SK-N-SH (cell line): ENCODE measurements at regions not wholly inside any gene's neighbourhood (a gene's known extent, or its start where the extent isn't known, plus 50 kb on each side); places are given as distances from the start of the nearest gene placed in this dataset.
A peak's percentile ranks its signal among the peaks of the same experiment; 100 is the strongest.

Experiments used
- CTCF ChIA-PET: fragments of 300-600, 350-600 bp; formaldehyde crosslinking; extraction: SDS; loops from one replicate; lab custom pipeline; 2021; lab: Yijun Ruan, JAX
- POLR2A ChIA-PET: fragments of 350-600 bp; sonication (Branson Sonifier 250); formaldehyde crosslinking; extraction: SDS; loops from one replicate; lab custom pipeline; 2020; ENCODE audit warnings: antibody characterized with exemption, inconsistent platforms; lab: Yijun Ruan, JAX
- DNase-seq: peaks from one replicate; pipeline ENCODE4 v3.0.0; 2012
- H2AFZ ChIP-seq: fragments of 200-600 bp; sonication (generic); 2 replicates; pipeline ENCODE4 v1.8.1; 2016; ENCODE audit warnings: antibody characterized with exemption, mild to moderate bottlenecking, low read depth
- H3F3A ChIP-seq: fragments of 200-600 bp; sonication (generic); replicated peaks from 2 replicates; pipeline ENCODE3; 2016; ENCODE audit warnings: antibody characterized with exemption, mild to moderate bottlenecking; ENCODE audit not compliant: insufficient read depth
- H3K27ac ChIP-seq, 2 experiments: fragments of 200-500 bp in 1 of 2; fragments of 200-600 bp in 1 of 2; sonication (Bioruptor generic) in 1 of 2; sonication (generic), shearing (Covaris generic) in 1 of 2; 2 replicates each; pipeline versions ENCODE4 v1.5.1 to v1.6.1; 2014 to 2016; ENCODE audit warnings: low read depth in 2 of 2, inconsistent platforms in 1 of 2, low read length in 1 of 2, mild to moderate bottlenecking in 1 of 2, mixed read lengths in 1 of 2
- H3K27me3 ChIP-seq: fragments of 200-600 bp; sonication (generic), shearing (Covaris generic); 2 replicates; pipeline ENCODE4 v1.6.1; 2016; ENCODE audit warnings: mixed run types; ENCODE audit not compliant: insufficient read depth
- H3K36me3 ChIP-seq, 2 experiments: fragments of 200-500 bp in 1 of 2; fragments of 200-600 bp in 1 of 2; sonication (Bioruptor generic) in 1 of 2; sonication (generic) in 1 of 2; replicated peaks in 1 of 2; 2 replicates each; pipeline versions ENCODE3 to v1.5.1; 2014 to 2016; ENCODE audit warnings: low read length in 1 of 2, mild to moderate bottlenecking in 1 of 2; ENCODE audit not compliant: insufficient read depth in 2 of 2, control insufficient read depth in 1 of 2
- H3K4me1 ChIP-seq, 2 experiments: fragments of 200-500 bp in 1 of 2; fragments of 200-600 bp in 1 of 2; sonication (Bioruptor generic) in 1 of 2; sonication (generic), shearing (Covaris generic) in 1 of 2; 2 replicates each; pipeline versions ENCODE4 v1.5.1 to v1.6.1; 2014 to 2016; ENCODE audit warnings: low read depth in 1 of 2, low read length in 1 of 2, mixed run types in 1 of 2; ENCODE audit not compliant: insufficient read depth in 2 of 2, control insufficient read depth in 1 of 2
- H3K4me2 ChIP-seq: fragments of 200-600 bp; sonication (generic), shearing (Covaris generic); 2 replicates; pipeline ENCODE4 v1.6.1; 2017; ENCODE audit warnings: mixed run types
- H3K4me3 ChIP-seq, 2 experiments: fragments of 200-500 bp in 1 of 2; fragments of 200-600 bp in 1 of 2; sonication (Bioruptor generic) in 1 of 2; sonication (generic), shearing (Covaris generic) in 1 of 2; 2 replicates each; pipeline versions ENCODE4 v1.5.1 to v1.8.1; 2014 to 2016; ENCODE audit warnings: low read depth in 2 of 2, inconsistent platforms in 1 of 2, low read length in 1 of 2, mild to moderate bottlenecking in 1 of 2, mixed read lengths in 1 of 2, moderate library complexity in 1 of 2
- H3K79me2 ChIP-seq: fragments of 200-600 bp; sonication (generic); 2 replicates; pipeline ENCODE4 v1.8.1; 2017; ENCODE audit warnings: mild to moderate bottlenecking; ENCODE audit not compliant: insufficient read depth
- H3K9ac ChIP-seq: fragments of 200-600 bp; sonication (generic); 2 replicates; pipeline ENCODE4 v1.6.1; 2017; ENCODE audit warnings: mixed run types
- H3K9me2 ChIP-seq: fragments of 200-600 bp; sonication (generic); 2 replicates; pipeline ENCODE4 v1.6.1; 2017; ENCODE audit warnings: mixed run types
- H3K9me3 ChIP-seq: fragments of 200-600 bp; sonication (generic); 2 replicates; pipeline ENCODE4 v1.6.1; 2017; ENCODE audit warnings: mixed run types, mild to moderate bottlenecking, moderate library complexity
- H4K20me1 ChIP-seq: fragments of 200-600 bp; sonication (generic); 2 replicates; pipeline ENCODE4 v1.6.1; 2017; ENCODE audit warnings: mild to moderate bottlenecking, mixed run types; ENCODE audit not compliant: insufficient read depth
- CHD2 ChIP-seq: fragments of 150-350 bp; IDR thresholded peaks from 2 replicates; pipeline ENCODE4 v1.6.1; 2018; ENCODE audit warnings: low read length; ENCODE audit not compliant: partially characterized antibody
- ELF1 ChIP-seq: IDR thresholded peaks from 2 replicates; pipeline ENCODE4 v1.4.0; 2012
- EZH2phosphoT487 ChIP-seq: fragments of 200-600 bp; sonication (generic); IDR thresholded peaks from 2 replicates; pipeline ENCODE4 v1.6.1; 2017; ENCODE audit warnings: low read depth, mixed run types, mild to moderate bottlenecking, antibody characterized with exemption, moderate library complexity, borderline replicate concordance
- FOXM1 ChIP-seq: IDR thresholded peaks from 2 replicates; pipeline ENCODE4 v1.4.0; 2012; ENCODE audit warnings: low read depth, mild to moderate bottlenecking
- GABPA ChIP-seq: IDR thresholded peaks from 2 replicates; pipeline ENCODE4 v1.4.0; 2012; ENCODE audit warnings: low read depth, mild to moderate bottlenecking
- JUND ChIP-seq: IDR thresholded peaks from 2 replicates; pipeline ENCODE4 v1.4.0; 2012
- NFIC ChIP-seq: IDR thresholded peaks from 2 replicates; pipeline ENCODE4 v1.4.0; 2012; ENCODE audit warnings: borderline replicate concordance
- POLR2AphosphoS5 ChIP-seq: IDR thresholded peaks from 2 replicates; pipeline ENCODE4 v1.6.1; 2012; ENCODE audit warnings: low read depth, low read length
- RAD21 ChIP-seq: IDR thresholded peaks from 2 replicates; pipeline ENCODE4 v1.6.1; 2012; ENCODE audit warnings: mild to moderate bottlenecking, low read length
- REST ChIP-seq: IDR thresholded peaks from 2 replicates; pipeline ENCODE4 v1.6.1; 2012; ENCODE audit warnings: mild to moderate bottlenecking, low read depth, low read length, moderate library complexity
- TAF1 ChIP-seq: IDR thresholded peaks from 2 replicates; pipeline ENCODE4 v1.6.1; 2012; ENCODE audit warnings: low read depth, mild to moderate bottlenecking, low read length, moderate library complexity, borderline replicate concordance
- TCF12 ChIP-seq: IDR thresholded peaks from 2 replicates; pipeline ENCODE4 v1.4.0; 2012
- USF1 ChIP-seq: IDR thresholded peaks from 2 replicates; pipeline ENCODE4 v1.4.0; 2012; ENCODE audit warnings: low read depth, borderline replicate concordance
- WGBS: methylation state at CpG from one replicate; pipeline ENCODE4 v1.1.6; 2017; ENCODE audit warnings: low lambda C conversion rate; 5-methylcytosine and 5-hydroxymethylcytosine counted together

DNA sequence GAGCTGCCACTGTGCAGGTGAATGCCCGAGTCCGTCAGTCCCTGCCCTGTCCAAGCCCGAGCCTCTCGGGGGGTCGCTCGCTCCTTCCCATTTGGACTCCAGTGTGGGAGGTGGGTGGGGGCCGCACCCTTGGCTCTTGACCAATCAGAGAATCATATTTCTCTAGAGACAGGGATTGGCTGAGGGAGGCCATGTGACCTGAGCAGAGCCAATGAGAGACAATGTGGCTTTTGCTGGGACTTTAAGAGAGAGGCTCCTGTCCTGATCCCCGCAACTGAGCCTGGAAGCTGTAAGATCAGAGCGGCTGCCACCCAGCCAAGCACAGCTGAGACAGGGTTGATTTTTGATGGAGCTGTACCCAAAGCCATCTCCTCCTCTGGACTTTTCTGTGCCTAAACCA is 199.3 kb downstream of the TFAP2C start:
- no peak for DNase-seq
- Histone ChIP-seq H3K79me2 (no peaks in the 10 kb centered on the region), H4K20me1 (no peaks in the 10 kb centered on the region), H3F3A (no peaks in the 10 kb centered on the region), H3K36me3 (no peaks in the 10 kb centered on the region), H2AFZ (no peak overlapping the region), H3K27ac (no peak overlapping the region), H3K27me3 (peaks cover 76% of the 10 kb centered on the region)
- TF ChIP-seq POLR2AphosphoS5 = no peak
- TF ChIP-seq USF1 = peak; percentile 74; the same call in 1 of the 2 replicates
- no peak for TF ChIP-seq JUND
- no peak for TF ChIP-seq EZH2phosphoT487
- no peak for TF ChIP-seq TAF1
- no peak for TF ChIP-seq ELF1
- no peak for TF ChIP-seq RAD21
- TF ChIP-seq, all 33 proteins: peak for 1
- Histone ChIP-seq H3K4me3 (no peak overlapping the region), H3K4me1 (no peaks in the 10 kb centered on the region), H3K9me2 (no peaks in the 10 kb centered on the region), H3K9ac (no peak overlapping the region), H3K4me2 (no peak overlapping the region), H3K9me3 (no peaks in the 10 kb centered on the region)
- ChIA-PET POLR2A (no interaction called here), CTCF (no interaction called here)
- 16% methylated on average over 9 of the region's 9 CpGs for WGBS

GRCh38 chr20:56829788-56830385 is 200.8 kb downstream of the TFAP2C start:
- Histone ChIP-seq H3K4me2 (no peak overlapping the region), H3K27ac (no peak overlapping the region), H3K27me3 (peaks cover 68% of the 10 kb centered on the region), H3K9me2 (no peaks in the 10 kb centered on the region), H3K79me2 (no peaks in the 10 kb centered on the region), H3K9me3 (no peaks in the 10 kb centered on the region), H2AFZ (no peak overlapping the region), H3K4me1 (no peaks in the 10 kb centered on the region), H3F3A (no peaks in the 10 kb centered on the region), H3K4me3 (no peak overlapping the region), H4K20me1 (no peaks in the 10 kb centered on the region), H3K9ac (no peak overlapping the region), H3K36me3 (no peaks in the 10 kb centered on the region)
- ChIA-PET POLR2A (no interaction called here), CTCF (no interaction called here)
- no peak for TF ChIP-seq GABPA
- no peak for TF ChIP-seq RAD21
- TF ChIP-seq NFIC = no peak
- TF ChIP-seq TCF12 = no peak
- no peak for TF ChIP-seq TAF1
- TF ChIP-seq CHD2 = no peak
- TF ChIP-seq FOXM1 = no peak
- TF ChIP-seq REST = no peak
- WGBS = 13% methylated on average over 17 of the region's 17 CpGs
- DNase-seq = no peak
